Activated T-helper 1 cell treated with anti-CD3 and anti-CD28 coated beads, Interleukin-12 subunit alpha, Interleukin-12 subunit beta, Interleukin-2, Interleukin-4 antibody, amounts not matched to agents 30 ng/mL and 10 ng/mL and 1 ng/mL, durations not matched to agents 14 hours and 24 hours and 36 hours (primary cell): ENCODE measurements at regions not wholly inside any gene's neighbourhood (a gene's known extent, or its start where the extent isn't known, plus 50 kb on each side); places are given as distances from the start of the nearest gene placed in this dataset.
"Not testable (repeated sequence)": the region's sequence is repeated elsewhere in the genome, so short reads cannot be mapped to it uniquely, and the experiment has no call there.

Experiments used
- DNase-seq: peaks from one replicate; pipeline ENCODE4 v3.0.0; 2021; ENCODE audit warnings: low spot score
- H3K27ac Mint-ChIP-seq: one replicate; pipeline ENCODE4 v1.8.0; 2021; ENCODE audit warnings: mild to moderate bottlenecking, mixed read lengths
- H3K27me3 Mint-ChIP-seq: one replicate; pipeline ENCODE4 v1.8.0; 2022; ENCODE audit warnings: mild to moderate bottlenecking, moderate library complexity, mixed read lengths; ENCODE audit not compliant: insufficient read depth
- H3K36me3 Mint-ChIP-seq: one replicate; pipeline ENCODE4 v1.8.0; 2021; ENCODE audit warnings: low read depth, mixed read lengths
- H3K4me1 Mint-ChIP-seq: one replicate; pipeline ENCODE4 v1.8.0; 2021; ENCODE audit warnings: low read depth, mixed read lengths
- H3K4me3 Mint-ChIP-seq: one replicate; pipeline ENCODE4 v1.8.0; 2021; ENCODE audit warnings: mild to moderate bottlenecking, moderate library complexity, mixed read lengths
- H3K9me3 Mint-ChIP-seq: one replicate; pipeline ENCODE4 v1.8.0; 2021; ENCODE audit warnings: mixed read lengths
- intact Hi-C: fragments of 100-400 bp; cut with micrococcal nuclease; formaldehyde crosslinking; loops from one replicate; pipeline ENCODE4 v1.15.1; 2024

- intact Hi-C loops, H3K4me1 Mint-ChIP-seq, DNase-seq, H3K36me3 Mint-ChIP-seq, H3K9me3 Mint-ChIP-seq, H3K27ac Mint-ChIP-seq, H3K27me3 Mint-ChIP-seq, H3K4me3 Mint-ChIP-seq: not testable (repeated sequence)
These were observed 102.2 kb upstream of the PDE10A start for GRCh38 chr6:165765256-165765655.

DNA sequence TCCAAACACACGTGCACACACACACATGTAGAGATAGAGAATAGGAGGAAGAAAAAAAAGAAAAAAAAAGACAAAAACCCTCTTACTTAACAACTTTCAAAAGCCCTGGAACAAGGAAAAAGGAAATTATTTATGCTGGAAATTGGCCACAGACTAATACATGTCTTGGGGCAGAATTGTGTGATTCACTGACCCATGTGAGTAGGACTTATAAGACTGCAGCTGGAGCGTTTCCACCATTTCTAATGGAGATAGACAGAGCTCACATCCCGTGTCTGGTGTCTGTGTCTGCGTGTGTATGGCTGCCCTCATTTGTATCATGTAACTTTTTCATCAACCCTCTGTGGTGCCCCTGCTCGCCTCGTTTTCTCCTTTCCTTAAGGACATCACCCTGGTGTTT lies 99.8 kb upstream of the PDE10A start:
- H3K27me3 Mint-ChIP-seq: peaks cover 4% of the 10 kb centered on the region
- H3K36me3 Mint-ChIP-seq: no peaks in the 10 kb centered on the region
- no peaks in the 10 kb centered on the region for H3K9me3 Mint-ChIP-seq
- no peak for DNase-seq
- no peak overlapping the region for H3K4me3 Mint-ChIP-seq
- H3K27ac Mint-ChIP-seq: no peak overlapping the region
- no peaks in the 10 kb centered on the region for H3K4me1 Mint-ChIP-seq
- intact Hi-C loops: no loop called here

GRCh38 chr6:165762125-165762524 lies 99.1 kb upstream of the PDE10A start:
- H3K27me3 Mint-ChIP-seq: peaks cover 4% of the 10 kb centered on the region
- intact Hi-C loops: no loop called here
- no peaks in the 10 kb centered on the region for H3K36me3 Mint-ChIP-seq
- DNase-seq: no peak
- no peak overlapping the region for H3K27ac Mint-ChIP-seq
- no peak overlapping the region for H3K4me3 Mint-ChIP-seq
- no peaks in the 10 kb centered on the region for H3K4me1 Mint-ChIP-seq
- no peaks in the 10 kb centered on the region for H3K9me3 Mint-ChIP-seq

GRCh38 chr6:165760803-165761185 lies 97.8 kb upstream of the PDE10A start:
- no peaks in the 10 kb centered on the region for H3K9me3 Mint-ChIP-seq

GRCh38 chr6:165760126-165760802 lies 97.2 kb upstream of the PDE10A start:
- no peak overlapping the region for H3K27ac Mint-ChIP-seq
- no peaks in the 10 kb centered on the region for H3K36me3 Mint-ChIP-seq

More at GRCh38 chr6:165760803-165761185, 97.8 kb upstream of the PDE10A start:
- Mint-ChIP-seq H3K27me3 (peaks cover 4% of the 10 kb centered on the region), H3K4me1 (no peaks in the 10 kb centered on the region), H3K4me3 (no peak overlapping the region), H3K36me3 (no peaks in the 10 kb centered on the region), H3K27ac (no peak overlapping the region)
- intact Hi-C loops: no loop called here
- no peak for DNase-seq

DNA sequence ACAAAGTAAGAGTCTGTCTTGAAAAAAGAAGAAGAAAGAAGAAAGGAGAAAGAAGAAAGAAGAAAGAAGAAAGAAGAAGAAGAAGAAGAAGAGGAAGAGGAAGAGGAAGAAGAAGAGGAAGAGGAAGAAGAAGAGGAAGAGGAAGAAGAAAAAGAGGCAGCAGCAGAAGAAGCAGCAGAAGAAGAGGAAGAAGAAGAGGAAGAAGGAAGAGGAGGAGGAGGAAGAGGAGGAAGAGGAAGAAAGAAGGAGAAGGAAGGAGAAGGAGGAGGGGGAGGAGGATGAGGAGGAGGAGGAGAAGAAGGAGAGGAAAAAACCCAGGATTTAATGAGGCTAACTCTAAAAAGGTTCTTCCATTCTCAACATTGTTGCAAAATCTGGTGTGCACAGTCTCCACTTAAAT lies 95.4 kb upstream of the PDE10A start:
- H3K4me1 Mint-ChIP-seq: no peaks in the 10 kb centered on the region
- no peak overlapping the region for H3K27ac Mint-ChIP-seq
- no peaks in the 10 kb centered on the region for H3K36me3 Mint-ChIP-seq
- H3K27me3 Mint-ChIP-seq: peaks cover 4% of the 10 kb centered on the region
- H3K4me3 Mint-ChIP-seq: no peak overlapping the region
- intact Hi-C loops: no loop called here
- DNase-seq: no peak
- no peaks in the 10 kb centered on the region for H3K9me3 Mint-ChIP-seq

More at GRCh38 chr6:165760126-165760802, 97.2 kb upstream of the PDE10A start:
- no peaks in the 10 kb centered on the region for H3K9me3 Mint-ChIP-seq
- H3K4me3 Mint-ChIP-seq: no peak overlapping the region
- DNase-seq: no peak
- intact Hi-C loops: no loop called here
- H3K4me1 Mint-ChIP-seq: no peaks in the 10 kb centered on the region
- peaks cover 4% of the 10 kb centered on the region for H3K27me3 Mint-ChIP-seq

GRCh38 chr6:165755583-165755982 lies 92.5 kb upstream of the PDE10A start:
- H3K4me3 Mint-ChIP-seq: no peak overlapping the region
- H3K9me3 Mint-ChIP-seq: no peaks in the 10 kb centered on the region
- no peaks in the 10 kb centered on the region for H3K4me1 Mint-ChIP-seq
- intact Hi-C loops: no loop called here
- H3K27ac Mint-ChIP-seq: no peak overlapping the region
- no peak for DNase-seq
- H3K36me3 Mint-ChIP-seq: no peaks in the 10 kb centered on the region
- H3K27me3 Mint-ChIP-seq: no peaks in the 10 kb centered on the region

DNA sequence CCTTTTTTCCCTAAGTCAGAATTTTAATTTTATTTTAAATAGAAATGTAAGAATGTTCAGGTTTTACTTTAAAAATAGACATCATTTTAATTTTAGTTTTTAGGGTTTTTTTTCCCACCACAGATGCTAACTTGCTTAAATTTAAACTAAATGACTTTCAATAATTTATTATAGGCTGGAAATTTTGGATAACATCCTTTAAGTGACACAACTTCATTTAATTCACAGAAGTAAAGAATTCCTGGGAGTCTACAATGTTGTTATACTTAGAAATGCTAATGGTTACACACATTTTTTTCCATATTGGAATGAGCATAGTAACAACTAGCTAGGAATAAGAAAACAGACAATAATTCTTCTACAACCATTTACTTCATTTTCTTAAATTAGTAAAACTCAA lies 90.5 kb upstream of the PDE10A start:
- no peaks in the 10 kb centered on the region for H3K27me3 Mint-ChIP-seq
- H3K9me3 Mint-ChIP-seq: peaks cover 6% of the 10 kb centered on the region
- intact Hi-C loops: no loop called here
- no peaks in the 10 kb centered on the region for H3K36me3 Mint-ChIP-seq
- DNase-seq: no peak
- no peaks in the 10 kb centered on the region for H3K4me1 Mint-ChIP-seq
- H3K4me3 Mint-ChIP-seq: no peak overlapping the region
- H3K27ac Mint-ChIP-seq: no peak overlapping the region

- no peak for DNase-seq
- intact Hi-C loops: no loop called here
- Mint-ChIP-seq H3K9me3 (peaks cover 6% of the 10 kb centered on the region), H3K4me1 (no peaks in the 10 kb centered on the region), H3K36me3 (no peaks in the 10 kb centered on the region), H3K27ac (no peak overlapping the region), H3K27me3 (no peaks in the 10 kb centered on the region), H3K4me3 (no peak overlapping the region)
These were observed 89.4 kb upstream of the PDE10A start for GRCh38 chr6:165752451-165752850.

- no peaks in the 10 kb centered on the region for H3K36me3 Mint-ChIP-seq
- no peaks in the 10 kb centered on the region for H3K4me1 Mint-ChIP-seq
- no peak overlapping the region for H3K4me3 Mint-ChIP-seq
- intact Hi-C loops: no loop called here
- no peaks in the 10 kb centered on the region for H3K27me3 Mint-ChIP-seq
- peaks cover 6% of the 10 kb centered on the region for H3K9me3 Mint-ChIP-seq
- no peak for DNase-seq
- no peak overlapping the region for H3K27ac Mint-ChIP-seq
These were observed 88.4 kb upstream of the PDE10A start for GRCh38 chr6:165751486-165751885.

DNA sequence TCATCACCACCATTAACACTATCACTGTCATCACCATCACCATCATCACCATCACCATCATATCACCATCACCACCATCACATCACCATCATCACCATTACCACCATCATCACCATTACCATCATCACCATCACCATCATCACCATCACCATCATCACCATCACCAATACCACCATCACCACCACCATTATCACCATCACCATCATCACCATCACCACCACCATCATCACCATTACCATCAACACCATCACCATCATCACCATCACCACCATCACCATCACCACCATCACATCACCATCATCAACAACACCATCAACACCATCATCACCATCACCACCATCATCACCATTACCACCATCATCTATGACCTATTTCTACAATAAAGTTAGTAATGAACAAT lies 86.1 kb upstream of the PDE10A start:
- Mint-ChIP-seq H3K27me3 (peaks cover 2% of the 10 kb centered on the region), H3K9me3 (peaks cover 6% of the 10 kb centered on the region), H3K4me3 (no peak overlapping the region), H3K4me1 (no peaks in the 10 kb centered on the region), H3K27ac (no peak overlapping the region), H3K36me3 (no peaks in the 10 kb centered on the region)
- DNase-seq: no peak
- intact Hi-C loops: no loop called here

DNA sequence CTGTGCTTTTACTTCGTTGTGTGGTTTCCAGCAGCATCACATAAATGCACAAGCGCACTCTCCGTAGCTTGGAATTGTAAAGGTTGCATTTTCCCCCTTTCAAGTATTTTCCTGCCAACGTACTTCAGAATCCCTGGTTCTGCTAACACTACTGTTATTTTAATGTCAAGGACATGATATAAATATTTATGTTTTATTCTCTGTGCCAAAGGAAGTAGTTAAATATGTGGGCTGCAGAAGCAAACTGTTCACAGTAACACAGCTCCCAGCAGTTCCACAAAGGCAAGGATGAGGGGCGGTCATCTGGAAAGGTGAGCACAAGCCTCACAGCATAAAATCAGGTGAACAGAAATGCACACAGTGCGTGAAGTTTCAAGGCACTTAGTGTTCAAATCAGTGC lies 85.3 kb upstream of the PDE10A start:
- Mint-ChIP-seq H3K27me3 (peaks cover 2% of the 10 kb centered on the region), H3K27ac (no peak overlapping the region), H3K36me3 (no peaks in the 10 kb centered on the region), H3K9me3 (peaks cover 6% of the 10 kb centered on the region), H3K4me3 (no peak overlapping the region), H3K4me1 (no peaks in the 10 kb centered on the region)
- no peak for DNase-seq
- intact Hi-C loops: no loop called here

- no peak overlapping the region for H3K4me3 Mint-ChIP-seq
- intact Hi-C loops: no loop called here
These were observed 84.9 kb upstream of the PDE10A start for GRCh38 chr6:165747963-165748362.

GRCh38 chr6:165746331-165746730 lies 83.3 kb upstream of the PDE10A start:
- no peak overlapping the region for H3K27ac Mint-ChIP-seq
- H3K36me3 Mint-ChIP-seq: no peaks in the 10 kb centered on the region
- H3K4me1 Mint-ChIP-seq: no peaks in the 10 kb centered on the region
- H3K27me3 Mint-ChIP-seq: peaks cover 2% of the 10 kb centered on the region
- intact Hi-C loops: no loop called here
- no peak for DNase-seq
- H3K4me3 Mint-ChIP-seq: no peak overlapping the region
- H3K9me3 Mint-ChIP-seq: peaks cover 6% of the 10 kb centered on the region

More at GRCh38 chr6:165747963-165748362, 84.9 kb upstream of the PDE10A start:
- Mint-ChIP-seq H3K4me1 (no peaks in the 10 kb centered on the region), H3K9me3 (peaks cover 6% of the 10 kb centered on the region), H3K27me3 (peaks cover 2% of the 10 kb centered on the region), H3K36me3 (no peaks in the 10 kb centered on the region), H3K27ac (no peak overlapping the region)
- DNase-seq: no peak
